NCI-H2196 (cell line): ENCODE measurements at regions not wholly inside any gene's neighbourhood (a gene's known extent, or its start where the extent isn't known, plus 50 kb on each side); places are given as distances from the start of the nearest gene placed in this dataset.
"Not testable (repeated sequence)": the region's sequence is repeated elsewhere in the genome, so short reads cannot be mapped to it uniquely, and the experiment has no call there.

ENCODE experiments used
- DNase-seq: peaks from one replicate; lab custom pipeline; 2025; ENCODE audit not compliant: unreplicated experiment; lab: John Stamatoyannopoulos, UW

DNA sequence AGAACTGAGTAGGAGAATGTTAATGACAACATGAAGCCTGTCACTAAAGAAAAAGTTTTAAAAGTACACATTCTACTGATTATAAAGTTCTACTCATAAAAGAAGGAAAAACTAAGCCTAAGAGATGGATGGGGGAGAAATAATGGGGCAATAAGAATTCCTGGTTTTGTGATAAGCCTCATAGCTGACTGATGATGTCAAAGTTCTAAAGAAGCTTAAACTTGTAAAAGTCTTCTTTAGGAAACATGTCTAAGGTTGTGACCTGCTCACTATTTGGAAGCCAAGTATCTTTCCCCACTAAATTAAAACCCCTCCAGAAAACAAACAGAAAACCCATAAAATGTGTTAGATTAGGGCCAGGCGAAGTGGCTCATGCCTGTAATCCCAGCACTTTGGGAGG is 232.9 kb upstream of the GIMD1 start:
- no peak for DNase-seq

DNA sequence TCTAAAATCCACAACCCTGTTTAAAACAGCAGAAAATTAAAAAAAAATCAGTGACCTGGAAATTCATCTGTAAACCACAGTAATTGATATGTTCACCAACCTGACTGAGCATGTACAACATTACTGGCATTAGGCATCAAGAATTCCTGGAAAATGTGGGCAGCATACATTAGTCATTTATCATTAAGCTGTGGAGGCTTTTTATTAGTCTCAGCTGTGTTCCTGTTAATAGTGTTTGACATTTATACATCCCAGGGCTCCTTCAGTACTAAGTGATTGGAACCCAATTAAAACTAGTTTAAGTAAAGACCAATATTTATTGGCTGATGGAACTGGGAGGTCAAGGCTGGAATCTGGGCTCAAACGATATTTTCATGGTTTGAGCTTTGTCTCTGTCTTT is 227.3 kb upstream of the GIMD1 start:
- DNase-seq = no peak

DNA sequence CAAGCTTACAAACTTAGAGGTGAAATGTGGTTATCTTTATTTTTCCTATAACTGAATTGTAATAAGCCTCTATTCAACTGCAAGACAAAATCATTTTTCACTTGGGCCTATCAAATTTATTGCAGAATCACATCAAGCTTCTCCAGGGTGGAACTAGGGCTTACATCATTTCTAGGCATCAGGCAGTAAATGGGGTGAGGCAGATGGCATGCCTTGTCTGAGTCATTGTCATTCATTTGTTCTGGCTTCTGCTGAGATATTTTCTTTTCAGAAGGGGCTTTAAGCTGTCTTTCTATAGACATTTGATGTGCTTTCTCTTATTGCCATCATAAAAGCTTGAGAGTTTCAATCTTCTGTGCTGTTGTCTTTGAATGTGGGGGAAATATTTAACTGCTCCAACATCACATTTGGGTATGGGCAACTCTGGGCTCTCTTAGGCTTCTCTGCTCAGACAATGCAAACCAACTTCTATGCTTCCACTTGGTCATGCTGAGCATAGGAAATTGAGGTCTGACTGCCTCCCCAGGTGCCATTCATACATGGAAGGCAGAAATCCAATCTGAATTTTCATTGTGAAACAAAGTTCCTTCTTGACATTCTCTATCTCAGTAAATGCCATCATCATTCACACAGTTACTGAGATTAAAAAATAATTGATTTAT is 225.8 kb upstream of the GIMD1 start:
- DNase-seq = no peak

GRCh38 chr4:106588891-106589290 is 220.3 kb upstream of the GIMD1 start:
- DNase-seq = no peak

DNA sequence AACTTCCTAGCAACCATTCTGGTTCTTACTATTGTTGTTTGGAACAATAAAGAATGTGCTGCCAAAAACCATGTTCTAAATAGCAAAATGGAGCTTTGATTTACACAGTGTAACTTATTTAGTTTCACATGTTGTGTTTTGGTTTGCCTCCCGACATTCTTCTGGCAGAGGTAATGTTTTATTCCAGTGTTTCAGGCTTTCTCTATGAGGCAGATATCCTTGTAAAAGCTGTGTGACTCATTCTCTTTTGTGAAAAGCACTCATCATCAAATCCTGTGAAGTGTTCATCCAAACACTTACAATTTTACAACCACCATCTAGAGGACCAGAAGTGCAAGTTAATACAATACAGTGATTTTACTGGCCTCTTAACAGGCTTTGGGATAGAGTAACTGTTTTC is 219.0 kb upstream of the GIMD1 start:
- DNase-seq = peak; percentile 0

- no peak for DNase-seq
Measured at GRCh38 chr4:106585915-106586349, 217.4 kb upstream of the GIMD1 start.

DNA sequence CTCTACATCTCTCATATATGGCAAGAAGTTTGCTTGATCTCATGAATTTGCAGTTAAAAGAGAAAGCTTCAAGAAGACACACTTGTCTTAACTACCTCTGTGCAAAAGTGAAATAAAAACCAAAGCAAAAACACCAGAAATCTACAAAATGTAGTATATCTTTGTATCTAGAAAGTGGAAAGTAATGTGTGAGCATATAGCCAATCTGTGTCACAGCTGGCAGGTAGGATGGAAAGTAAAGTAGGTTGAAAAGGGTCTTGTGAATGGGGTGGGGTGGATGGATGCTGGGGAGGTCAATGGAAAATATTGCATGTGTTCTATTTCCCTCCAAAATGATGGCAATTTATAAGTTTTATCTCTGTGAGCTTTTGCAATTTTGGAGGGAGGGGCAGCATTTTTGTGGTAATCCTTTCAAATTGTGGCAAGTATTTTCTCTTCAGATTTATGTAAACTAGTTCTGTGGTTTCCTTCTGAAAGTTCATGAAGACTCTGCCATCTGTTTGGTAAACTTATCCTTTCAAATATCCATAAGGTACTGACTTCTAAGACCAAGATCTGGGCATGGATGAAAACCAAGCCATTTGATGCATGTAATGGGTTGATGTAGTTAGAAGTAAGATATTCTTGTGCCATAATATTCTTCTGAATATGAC is 215.9 kb upstream of the GIMD1 start:
- DNase-seq = no peak

DNA sequence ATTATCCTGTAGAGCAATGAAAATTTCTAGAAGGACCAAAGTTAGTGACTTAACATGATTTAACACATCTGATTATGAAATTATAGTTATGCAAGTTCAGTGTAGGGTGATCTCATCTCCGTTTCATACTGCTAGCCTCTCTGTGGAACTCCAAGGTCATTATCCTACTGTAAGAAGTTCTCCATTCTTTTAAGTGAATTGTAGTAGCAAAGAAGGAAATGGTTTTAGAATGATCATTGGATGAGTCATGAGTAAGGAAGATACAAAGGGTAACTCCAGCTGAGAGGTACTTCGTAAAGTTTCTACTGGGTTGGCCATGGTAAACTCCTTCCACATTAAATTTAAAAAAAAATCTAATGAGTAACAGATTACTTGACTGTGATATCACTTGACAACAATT is 215.0 kb upstream of the GIMD1 start:
- DNase-seq = no peak

DNA sequence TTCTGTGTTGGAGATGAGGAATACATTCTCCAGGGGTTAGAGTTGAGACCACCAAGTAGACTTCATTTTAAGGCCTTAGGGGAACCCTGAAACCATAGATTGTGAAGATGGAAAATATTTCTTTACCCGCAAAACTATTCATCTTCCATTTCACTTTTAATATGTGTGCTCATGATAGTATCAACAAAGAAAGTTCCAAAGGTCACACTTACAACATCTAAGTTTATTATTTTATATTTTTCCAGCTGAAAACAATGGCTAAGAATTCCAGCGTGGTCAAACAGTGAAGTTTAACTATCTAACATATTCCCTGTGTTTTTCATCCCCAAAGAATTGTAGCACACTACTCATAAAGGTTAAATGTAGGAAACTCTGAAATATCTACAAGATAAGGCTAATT is 214.5 kb upstream of the GIMD1 start:
- DNase-seq = no peak

DNA sequence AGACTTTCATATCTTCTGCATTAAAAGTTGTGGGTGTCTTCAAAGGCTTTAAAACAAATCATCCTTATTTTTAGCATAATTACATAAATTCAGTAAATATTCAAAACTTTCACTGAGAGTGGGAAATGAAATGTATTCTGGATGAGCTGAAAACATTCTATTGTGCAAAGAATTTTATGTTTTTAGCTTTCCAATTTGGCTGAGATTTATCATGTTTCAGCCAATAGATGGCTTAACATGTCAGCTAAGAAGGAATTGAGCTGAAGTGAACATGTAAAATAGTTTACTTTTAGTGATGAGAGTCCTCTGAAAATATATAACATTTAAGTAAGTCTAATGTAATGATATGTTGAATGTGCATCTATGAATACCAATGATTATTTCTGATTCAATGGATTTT is 213.5 kb upstream of the GIMD1 start:
- no peak for DNase-seq

DNA sequence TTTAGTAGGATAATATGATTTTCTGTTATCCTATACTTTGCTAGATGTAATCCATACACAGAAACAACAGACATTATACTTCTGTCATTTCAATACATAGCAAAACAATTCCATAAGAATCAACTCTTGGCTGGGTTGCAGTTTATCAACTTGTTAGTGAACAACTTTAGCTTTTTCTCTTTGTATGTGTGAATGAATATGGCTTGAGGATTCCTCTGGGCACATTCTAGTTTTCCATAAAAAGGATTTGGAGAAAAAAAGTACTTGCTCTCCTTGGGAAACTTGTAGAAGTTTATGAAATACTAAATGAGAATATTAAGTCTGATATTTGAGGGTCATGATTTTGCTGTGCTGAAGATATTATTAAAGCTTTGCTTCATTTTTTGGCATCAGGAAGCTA is 210.7 kb upstream of the GIMD1 start:
- no peak for DNase-seq

GRCh38 chr4:106569146-106570031 is 200.8 kb upstream of the GIMD1 start:
- DNase-seq = no peak

DNA sequence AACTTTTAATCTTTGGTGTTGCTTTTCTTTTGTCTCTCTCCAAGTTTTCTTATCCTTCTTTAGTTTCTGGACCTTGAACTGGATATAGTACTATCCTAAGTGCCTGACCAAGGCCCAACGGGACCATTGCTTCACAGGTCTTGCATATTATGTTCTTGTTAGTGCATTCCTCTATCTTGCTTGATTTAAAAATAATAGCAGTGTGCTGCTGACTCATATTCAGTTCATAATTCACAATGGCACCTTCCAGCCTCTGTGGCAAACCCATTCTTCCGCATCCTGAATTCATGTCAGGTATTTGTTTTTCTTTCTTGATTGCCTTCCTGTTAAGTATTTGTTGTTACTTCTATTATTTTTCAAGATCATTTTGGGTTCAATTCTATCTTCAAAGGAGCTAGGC is 197.1 kb upstream of the GIMD1 start:
- DNase-seq = no peak

GRCh38 chr4:106563637-106564036 is 195.1 kb upstream of the GIMD1 start:
- not testable (repeated sequence) for DNase-seq

DNA sequence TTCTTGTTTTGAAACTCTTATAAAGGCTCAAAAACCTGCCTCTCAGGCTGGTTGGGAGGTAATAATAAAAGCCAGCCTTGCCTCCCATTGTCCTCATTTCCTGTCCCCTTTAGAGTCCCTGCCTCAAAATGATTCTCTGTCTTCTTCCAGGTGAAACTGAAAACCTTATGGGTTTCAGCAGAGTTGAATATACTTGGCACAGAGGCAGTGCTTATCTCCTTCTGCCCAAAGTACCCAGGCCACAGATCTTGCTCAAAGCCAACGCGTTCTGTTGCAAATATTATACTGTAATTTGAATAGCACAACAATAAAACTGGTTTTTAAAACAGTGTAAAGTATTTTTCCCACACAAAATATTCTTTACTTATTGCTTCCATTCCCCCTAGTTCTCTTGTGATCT is 183.1 kb upstream of the GIMD1 start:
- no peak for DNase-seq

DNA sequence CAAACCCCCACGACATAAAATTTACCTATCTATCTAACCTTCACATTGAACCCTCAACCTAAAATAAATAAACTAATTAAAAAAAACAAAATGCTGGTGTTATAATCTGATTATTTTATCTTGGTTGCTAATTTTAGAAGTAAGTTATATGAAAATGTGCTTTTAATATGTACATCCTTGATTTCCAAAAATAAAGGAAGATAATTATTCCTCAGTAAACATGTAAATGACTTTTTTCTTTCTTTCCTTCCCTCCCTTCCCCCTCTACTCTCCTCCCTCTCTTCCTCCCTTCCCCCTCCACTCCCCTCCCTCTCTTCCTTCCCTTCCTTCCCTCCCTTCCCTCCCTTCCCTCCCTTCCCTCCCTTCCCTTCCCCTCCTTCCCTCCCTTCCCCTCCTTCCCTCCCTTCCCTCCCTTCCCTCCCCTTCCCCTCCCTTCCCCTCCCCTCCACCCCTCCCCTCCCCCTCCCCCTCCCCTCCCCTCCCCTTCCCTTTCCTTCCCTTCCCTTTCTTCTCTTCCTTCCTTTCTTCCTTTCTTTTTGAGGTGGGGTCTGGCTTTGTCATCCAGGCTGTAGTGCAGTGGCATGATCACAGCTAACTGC is 180.0 kb upstream of the GIMD1 start:
- DNase-seq = no peak

DNA sequence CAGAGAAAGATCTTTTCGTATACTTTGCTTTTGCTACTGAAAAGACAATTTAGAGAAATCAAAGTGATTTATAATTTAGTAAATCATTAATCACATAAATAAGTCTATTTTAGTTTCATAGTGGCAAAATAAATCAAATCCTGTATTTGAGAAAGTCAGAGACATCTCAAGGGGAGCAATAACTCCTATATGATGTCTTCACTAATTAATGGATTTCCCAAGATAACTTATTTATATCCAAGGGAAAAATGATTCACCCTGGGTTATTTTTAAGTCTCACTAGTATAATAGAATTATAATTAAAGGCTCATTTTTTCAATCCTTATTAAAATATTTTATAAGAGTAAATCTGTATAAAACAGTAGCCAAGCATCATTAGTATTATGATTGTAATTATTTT is 177.8 kb upstream of the GIMD1 start:
- DNase-seq = no peak

GRCh38 chr4:106542609-106543008 is 174.0 kb upstream of the GIMD1 start:
- not testable (repeated sequence) for DNase-seq

DNA sequence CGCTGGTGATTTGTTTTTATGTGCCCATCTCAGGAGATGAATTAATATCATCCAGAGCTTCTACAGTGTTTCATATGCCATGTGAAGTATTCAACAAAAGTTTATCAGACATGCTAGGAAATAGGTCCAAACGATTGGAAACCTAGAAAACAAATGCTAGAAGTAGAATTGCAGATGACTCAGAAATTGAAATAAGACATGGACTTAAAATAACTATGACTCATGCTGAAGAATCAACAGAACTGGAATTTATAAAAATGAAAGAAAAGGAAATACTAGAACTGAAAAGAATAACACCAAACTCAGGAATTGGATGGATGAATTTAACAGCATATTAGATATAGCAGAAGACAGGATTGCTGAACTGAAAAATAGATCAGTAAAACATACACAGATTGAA is 172.7 kb upstream of the GIMD1 start:
- no peak for DNase-seq

DNA sequence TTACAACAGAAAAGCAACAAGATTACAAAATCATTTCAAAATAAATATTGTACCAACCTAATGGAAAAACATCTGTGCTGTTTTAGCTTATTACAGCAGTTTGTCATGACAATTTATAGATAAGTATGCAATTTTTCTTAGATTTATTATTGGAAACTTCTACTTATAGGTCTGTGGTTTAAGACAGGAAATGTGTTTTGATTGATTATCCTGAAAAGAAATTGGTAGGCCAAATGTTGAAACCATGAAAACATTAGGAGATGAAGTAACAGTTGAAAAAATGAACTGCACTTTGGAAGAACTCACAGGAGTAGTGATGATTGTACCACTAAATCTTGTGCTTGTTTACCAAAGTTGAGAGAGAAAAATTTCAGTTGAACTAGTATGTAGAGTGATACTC is 162.2 kb upstream of the GIMD1 start:
- DNase-seq = no peak

DNA sequence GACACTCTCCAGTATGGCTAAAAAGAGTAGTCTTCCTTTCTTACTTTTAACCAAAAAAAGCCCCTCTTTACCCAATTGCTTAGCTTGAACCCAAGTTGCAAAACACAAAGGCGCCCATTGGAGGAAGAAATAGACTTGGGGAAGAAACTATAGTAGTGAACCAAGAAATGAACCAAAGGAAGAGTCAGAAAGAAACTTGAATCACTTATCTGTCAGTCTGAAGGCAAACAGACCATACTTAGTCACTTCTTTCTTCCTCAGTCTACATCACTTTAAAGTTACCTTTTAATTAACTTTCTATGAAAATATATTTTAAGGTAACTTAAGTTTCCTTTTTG is 161.4 kb upstream of the GIMD1 start:
- DNase-seq = no peak
